K562 (cell line): ENCODE measurements at regions not wholly inside any gene's neighbourhood (a gene's known extent, or its start where the extent isn't known, plus 50 kb on each side); places are given as distances from the start of the nearest gene placed in this dataset.
A peak's percentile ranks its signal among the peaks of the same experiment; 100 is the strongest.

Experiments used
- ATAC-seq: fragments of 200-7000 bp; cut with Tn5 transposase; 3 replicates; pipeline ENCODE4 v1.9.1; 2020; ENCODE audit warnings: moderate library complexity
- BruUV-seq: library from RNA; stranded (reverse); fragments of 400-500 nt; replicated peaks from 2 replicates; lab custom pipeline; 2021; lab: Mats Ljungman, UMichigan
- CTCF ChIA-PET: fragments of 300-600 bp; formaldehyde crosslinking; extraction: SDS; loops from one replicate; lab custom pipeline; 2021; ENCODE audit warnings: low intra/inter-chr PET ratio; lab: Yijun Ruan, JAX
- POLR2A ChIA-PET: fragments of 300-600, 350-650 bp; sonication (Branson Sonifier 250); formaldehyde crosslinking; extraction: SDS; loops from one replicate; lab custom pipeline; 2021; ENCODE audit warnings: antibody characterized with exemption, inconsistent platforms; lab: Yijun Ruan, JAX
- DNase-seq, 4 experiments: peaks; one replicate each; pipeline versions ENCODE4 v3.0.0 to v3.0.0-alpha.2; 2011 to 2018; ENCODE audit warnings: low spot score in 3 of 4, mixed read lengths in 3 of 4; ENCODE audit errors: extremely low read depth in 1 of 4
- FAIRE-seq: peaks from 2 replicates; lab custom pipeline; 2011; peaks lifted over from hg19 to GRCh38; lab: Jason Lieb, UNC
- H2AFZ ChIP-seq: 2 replicates; pipeline ENCODE4 v1.6.0; 2011; ENCODE audit warnings: low read depth, low read length, control low read depth, inconsistent platforms
- H3K27ac ChIP-seq: fragments of 200-600 bp; 3 replicates; pipeline ENCODE4 v1.8.0; 2011; ENCODE audit warnings: low read depth, mild to moderate bottlenecking, control low read depth, inconsistent platforms, low read length, moderate library complexity, mixed read lengths; ENCODE audit errors: extremely low read depth
- H3K27me3 ChIP-seq, 2 experiments: fragments of 300-600 bp in 1 of 2; 2 replicates in 1 of 2; 3 replicates in 1 of 2; pipeline versions ENCODE4 v1.6.0 to v1.8.0; 2011; ENCODE audit warnings: inconsistent platforms in 2 of 2, low read length in 2 of 2, mild to moderate bottlenecking in 1 of 2, mixed read lengths in 1 of 2, moderate library complexity in 1 of 2; ENCODE audit not compliant: control insufficient read depth in 2 of 2, insufficient read depth in 2 of 2
- H3K36me3 ChIP-seq: fragments of 300-600 bp; 3 replicates; pipeline ENCODE4 v1.8.0; 2011; ENCODE audit warnings: mild to moderate bottlenecking, low read length, inconsistent platforms; ENCODE audit not compliant: control insufficient read depth, insufficient read depth
- H3K4me1 ChIP-seq, 2 experiments: fragments of 200-600 bp in 1 of 2; replicated peaks in 1 of 2; 2 replicates in 1 of 2; 3 replicates in 1 of 2; pipeline versions ENCODE4 v1.5.1 to v1.8.0; 2011; ENCODE audit warnings: inconsistent platforms in 2 of 2, low read length in 2 of 2, mild to moderate bottlenecking in 1 of 2, mixed read lengths in 1 of 2, moderate library complexity in 1 of 2; ENCODE audit not compliant: control insufficient read depth in 2 of 2, insufficient read depth in 2 of 2
- H3K4me2 ChIP-seq: 2 replicates; pipeline ENCODE4 v1.6.1; 2011; ENCODE audit warnings: low read length, control low read depth, inconsistent platforms, mixed read lengths; ENCODE audit not compliant: insufficient read depth
- H3K4me3 ChIP-seq: fragments of 200-600 bp; sonication (generic), shearing (Covaris generic); 2 replicates; pipeline ENCODE4 v1.5.1; 2016; ENCODE audit warnings: control low read depth, inconsistent platforms
- H3K79me2 ChIP-seq: fragments of 200-600 bp; 3 replicates; pipeline ENCODE4 v1.8.0; 2011; ENCODE audit warnings: low read length, inconsistent platforms; ENCODE audit not compliant: control insufficient read depth, insufficient read depth
- H3K9ac ChIP-seq, 2 experiments: 2 replicates each; pipeline versions ENCODE4 v1.6.0 to v1.6.1; 2011; ENCODE audit warnings: low read depth in 2 of 2, low read length in 2 of 2, control low read depth in 1 of 2, inconsistent platforms in 1 of 2, mild to moderate bottlenecking in 1 of 2, mixed read lengths in 1 of 2; ENCODE audit not compliant: insufficient read depth in 1 of 2
- H3K9me1 ChIP-seq: one replicate; pipeline ENCODE4 v1.6.0; 2011; ENCODE audit warnings: inconsistent platforms, mild to moderate bottlenecking, low read length, moderate library complexity; ENCODE audit not compliant: control insufficient read depth, insufficient read depth
- H3K9me3 ChIP-seq: replicated peaks from 2 replicates; pipeline ENCODE4 v1.5.1; 2011; ENCODE audit warnings: low read depth, low read length, inconsistent platforms; ENCODE audit not compliant: control insufficient read depth, insufficient read depth
- H4K20me1 ChIP-seq: replicated peaks from 2 replicates; pipeline ENCODE4 v1.6.1; 2011; ENCODE audit warnings: low read length, inconsistent platforms, mixed read lengths; ENCODE audit not compliant: control insufficient read depth, insufficient read depth
- CXXC5 ChIP-seq: fragments of 250-450 bp; sonication (Bioruptor Pico); IDR thresholded peaks from 2 replicates; pipeline ENCODE4 v1.8.0; 2022; ENCODE audit warnings: inconsistent platforms, mild to moderate bottlenecking, moderate library complexity
- E2F3 ChIP-seq: fragments of 250-450 bp; sonication (Bioruptor Pico); IDR thresholded peaks from 2 replicates; pipeline ENCODE4 v1.4.0; 2020; ENCODE audit warnings: mild to moderate bottlenecking
- EZH2 ChIP-seq: IDR thresholded peaks from 2 replicates; pipeline ENCODE4 v1.6.1; 2012; ENCODE audit warnings: low read depth, mild to moderate bottlenecking, inconsistent platforms, low read length, borderline replicate concordance
- GATAD2B ChIP-seq: fragments of 450-650 bp; IDR thresholded peaks from 2 replicates; pipeline ENCODE4 v1.6.1; 2017; ENCODE audit warnings: mild to moderate bottlenecking, borderline replicate concordance
- JUNB ChIP-seq: fragments of 450-650 bp; formaldehyde crosslinking; conservative IDR thresholded peaks from 2 replicates; pipeline ENCODE4 v1.4.0; 2020; ENCODE audit warnings: mild to moderate bottlenecking
- NR0B1 ChIP-seq: fragments of 450-650 bp; IDR thresholded peaks from one replicate; pipeline ENCODE4 v1.6.1; 2018; ENCODE audit warnings: mild to moderate bottlenecking, moderate library complexity; ENCODE audit not compliant: partially characterized antibody
- SMC3 ChIP-seq: conservative IDR thresholded peaks from 2 replicates; pipeline ENCODE4 v1.6.1; 2011; ENCODE audit warnings: low read depth, low read length, improper control_type of control experiment; ENCODE audit not compliant: insufficient read depth
- STAG1 ChIP-seq: sonication (generic); formaldehyde crosslinking; IDR thresholded peaks from 2 replicates; pipeline ENCODE4 v1.5.0; 2020; ENCODE audit warnings: missing genetic modification reagents, borderline replicate concordance
- TCF7 ChIP-seq: sonication (generic); IDR thresholded peaks from 2 replicates; pipeline ENCODE4 v1.6.1; 2016; ENCODE audit warnings: antibody characterized with exemption, borderline replicate concordance
- U2AF2 ChIP-seq: fragments of 200-400 bp; formaldehyde crosslinking; optimal IDR thresholded peaks from 2 replicates; pipeline ENCODE3; 2017; ENCODE audit warnings: low read depth, mild to moderate bottlenecking, low read length
- VEZF1 ChIP-seq: fragments of 200-800 bp; sonication (Bioruptor generic); IDR thresholded peaks from 2 replicates; pipeline ENCODE4 v1.6.1; 2017; ENCODE audit warnings: missing genetic modification characterization, missing compliant biosample characterization
- WGBS: fragments of 100-300 bp; shearing (Covaris generic); methylation state at CpG from one replicate; pipeline ENCODE4 v1.1.6; 2016; ENCODE audit warnings: low coverage, mixed read lengths; ENCODE audit not compliant: insufficient coverage; ENCODE audit errors: missing lambda C conversion rate; 5-methylcytosine and 5-hydroxymethylcytosine counted together
- in situ Hi-C: fragments of 300-500 bp; cut with MboI; formaldehyde crosslinking; loops from 4 replicates; pipeline ENCODE4 v1.15.0; 2018; ENCODE audit warnings: inconsistent platforms, mixed read lengths
- intact Hi-C: fragments of 100-400 bp; cut with micrococcal nuclease; formaldehyde crosslinking; loops from 2 replicates; pipeline ENCODE4 v1.14.2; 2022

GRCh38 chr14:89025561-89026236 is 201.2 kb downstream of the TTC8 start:
- H3K27me3 ChIP-seq = peaks cover 0 to 9% of the 10 kb centered on the region in 2 experiments; a peak in 3 of 5 replicates
- intact Hi-C loops = loop anchor here (5.0 kb wide), 1 partner anchor 887 kb away; no protein-coding TSS in a partner anchor
- DNase-seq (no peak), FAIRE-seq (no peak), ATAC-seq (no peak)
- no peaks in the 10 kb centered on the region for H3K79me2 ChIP-seq
- H3K4me2 ChIP-seq = no peak overlapping the region
- no peak overlapping the region for H3K9ac ChIP-seq
- H4K20me1 ChIP-seq = no peaks in the 10 kb centered on the region
- no TSS peak for BruUV-seq
- CTCF ChIA-PET = no interaction called here
- H3K9me1 ChIP-seq = no peaks in the 10 kb centered on the region
- H3K9me3 ChIP-seq = no peaks in the 10 kb centered on the region
- no peak overlapping the region for H2AFZ ChIP-seq
- TF ChIP-seq U2AF2 (no peak), JUNB (CRISPR knock-in tag) (no peak)
- peaks cover 0 to 10% of the 10 kb centered on the region in 2 experiments; a peak in 2 of 5 replicates for H3K4me1 ChIP-seq
- WGBS = 15% methylated on average over 12 of the region's 15 CpGs
- H3K27ac ChIP-seq = no peak overlapping the region
- POLR2A ChIA-PET = no interaction called here
- in situ Hi-C loops = no loop called here
- H3K36me3 ChIP-seq = no peaks in the 10 kb centered on the region
- no peak overlapping the region for H3K4me3 ChIP-seq

- FAIRE-seq (no peak), DNase-seq (peak; percentile 27 to 84 (median 78)), ATAC-seq (peak; percentile 99)
- Histone ChIP-seq H3K4me1 (peaks cover 0 to 10% of the 10 kb centered on the region in 2 experiments; a peak in 2 of 5 replicates), H4K20me1 (no peaks in the 10 kb centered on the region), H3K79me2 (no peaks in the 10 kb centered on the region), H3K9me3 (no peaks in the 10 kb centered on the region), H2AFZ (no peak overlapping the region), H3K4me3 (0 out of 2 replicates have a peak overlapping the region, but pooled peaks have one; percentile 10), H3K36me3 (no peaks in the 10 kb centered on the region), H3K9ac (peak overlapping the region in 1 of 2 experiments; percentile 52; a peak in 1 of 4 replicates), H3K27ac (no peak overlapping the region), H3K27me3 (peaks cover 0 to 9% of the 10 kb centered on the region in 2 experiments; a peak in 3 of 5 replicates), H3K9me1 (no peaks in the 10 kb centered on the region), H3K4me2 (0 out of 2 replicates have a peak overlapping the region, but pooled peaks have one; percentile 25)
- no TSS peak for BruUV-seq
- intact Hi-C loops (loop anchor here (5.0 kb wide), 1 partner anchor 885 kb away; no protein-coding TSS in a partner anchor), in situ Hi-C loops (no loop called here)
- WGBS = 40% methylated on average over 8 of the region's 68 CpGs
- POLR2A ChIA-PET = no interaction called here
- CTCF ChIA-PET = interaction anchor here (0.7 kb wide), 1 partner anchor 888 kb away, joined by 4 read pairs; no protein-coding TSS in a partner anchor
- TF ChIP-seq E2F3 (CRISPR knock-in tag) = no peak
- no peak for TF ChIP-seq GATAD2B
- peak; percentile 61; the same call in 1 of the 2 replicates for TF ChIP-seq SMC3
- peak; percentile 85; the same call in 1 of the 2 replicates for TF ChIP-seq TCF7
- peak; percentile 48; the same call in 1 of the 2 replicates for TF ChIP-seq STAG1 (CRISPR knock-in tag)
- TF ChIP-seq NR0B1 = no peak
- TF ChIP-seq CXXC5 (CRISPR knock-in tag) = 0 out of 2 replicates have a peak, but pooled peaks have one; percentile 15
- TF ChIP-seq VEZF1 (CRISPR knock-in tag) = peak; percentile 45; the same call in 1 of the 2 replicates
- no peak for TF ChIP-seq EZH2
Observed at GRCh38 chr14:89027097-89027740, 202.8 kb downstream of the TTC8 start.
